Loucy (cell line): ENCODE measurements at regions not wholly inside any gene's neighbourhood (a gene's known extent, or its start where the extent isn't known, plus 50 kb on each side); places are given as distances from the start of the nearest gene placed in this dataset.

Experiments used
- H2AFZ ChIP-seq: fragments of 200-600 bp; sonication (generic); 2 replicates; pipeline ENCODE4 v1.6.0; 2016; ENCODE audit warnings: antibody characterized with exemption, mild to moderate bottlenecking, low read length, moderate library complexity
- H3F3A ChIP-seq: fragments of 200-600 bp; 2 replicates; pipeline ENCODE4 v1.6.0; 2016; ENCODE audit warnings: antibody characterized with exemption, low read depth, mild to moderate bottlenecking
- H3K27me3 ChIP-seq: fragments of 200-600 bp; sonication (generic); 2 replicates; pipeline ENCODE4 v1.6.1; 2014; ENCODE audit warnings: low read length, mild to moderate bottlenecking; ENCODE audit not compliant: insufficient read depth, poor library complexity, severe bottlenecking
- H3K36me3 ChIP-seq: fragments of 200-600 bp; sonication (generic); 2 replicates; pipeline ENCODE4 v1.6.1; 2016; ENCODE audit warnings: low read length; ENCODE audit not compliant: insufficient read depth
- H3K4me1 ChIP-seq: fragments of 200-600 bp; sonication (generic); 2 replicates; pipeline ENCODE4 v1.5.1; 2014; ENCODE audit warnings: low read length, mild to moderate bottlenecking; ENCODE audit not compliant: insufficient read depth, poor library complexity, severe bottlenecking
- H3K4me2 ChIP-seq: fragments of 200-600 bp; sonication (generic); 2 replicates; pipeline ENCODE4 v1.6.0; 2014; ENCODE audit warnings: antibody characterized with exemption, low read length, low read depth, mild to moderate bottlenecking; ENCODE audit not compliant: poor library complexity, severe bottlenecking
- H3K4me3 ChIP-seq: fragments of 200-600 bp; sonication (generic); 2 replicates; pipeline ENCODE4 v1.5.1; 2014; ENCODE audit warnings: low read length, mild to moderate bottlenecking, mixed read lengths; ENCODE audit not compliant: poor library complexity, severe bottlenecking
- H3K79me2 ChIP-seq: fragments of 200-600 bp; sonication (generic); 2 replicates; pipeline ENCODE4 v1.6.1; 2014; ENCODE audit warnings: low read length; ENCODE audit not compliant: insufficient read depth
- H3K9ac ChIP-seq: fragments of 200-600 bp; sonication (generic); 2 replicates; pipeline ENCODE4 v1.6.0; 2014; ENCODE audit warnings: mild to moderate bottlenecking, low read depth, low read length, moderate library complexity; ENCODE audit not compliant: poor library complexity, severe bottlenecking
- H3K9me2 ChIP-seq: fragments of 200-600 bp; sonication (generic); replicated peaks from 2 replicates; pipeline ENCODE4 v1.6.1; 2016; ENCODE audit warnings: low read depth, low read length, mixed read lengths
- H3K9me3 ChIP-seq: fragments of 200-600 bp; sonication (generic); 2 replicates; pipeline ENCODE4 v1.6.1; 2014; ENCODE audit warnings: mild to moderate bottlenecking, antibody characterized with exemption, low read length, low read depth; ENCODE audit not compliant: insufficient read depth
- H4K20me1 ChIP-seq: fragments of 200-600 bp; sonication (generic); 2 replicates; pipeline ENCODE4 v1.6.0; 2014; ENCODE audit warnings: antibody characterized with exemption, low read length, mild to moderate bottlenecking; ENCODE audit not compliant: insufficient read depth, poor library complexity, severe bottlenecking
- CTCF ChIP-seq: fragments of 200-600 bp; sonication (generic); conservative IDR thresholded peaks from 2 replicates; pipeline ENCODE4 v1.5.1; 2014; ENCODE audit warnings: mild to moderate bottlenecking, antibody characterized with exemption, low read length
- EZH2phosphoT487 ChIP-seq: fragments of 200-600 bp; IDR thresholded peaks from 2 replicates; pipeline ENCODE4 v1.6.1; 2018; ENCODE audit warnings: antibody characterized with exemption, mild to moderate bottlenecking, moderate library complexity, borderline replicate concordance

- TF ChIP-seq CTCF (no peak), EZH2phosphoT487 (no peak)
- no peaks in the 10 kb centered on the region for H3K36me3 ChIP-seq
- no peak overlapping the region for H3K4me3 ChIP-seq
- H3K9me3 ChIP-seq: no peaks in the 10 kb centered on the region
- H3K79me2 ChIP-seq: no peaks in the 10 kb centered on the region
- H3K9ac ChIP-seq: no peak overlapping the region
- H3F3A ChIP-seq: no peaks in the 10 kb centered on the region
- H3K27me3 ChIP-seq: no peaks in the 10 kb centered on the region
- H3K9me2 ChIP-seq: no peaks in the 10 kb centered on the region
- H4K20me1 ChIP-seq: no peaks in the 10 kb centered on the region
- no peaks in the 10 kb centered on the region for H3K4me1 ChIP-seq
- H3K4me2 ChIP-seq: no peak overlapping the region
- no peak overlapping the region for H2AFZ ChIP-seq
Observed at GRCh38 chr18:11199477-11199876, 50.1 kb upstream of the PIEZO2 start.
